ENCODE measurements at regions not wholly inside any gene's neighbourhood (a gene's known extent, or its start where the extent isn't known, plus 50 kb on each side); places are given as distances from the start of the nearest gene placed in this dataset.

- TF ChIP-seq CTCF (IDR thresholded peaks at IDR 0.05; ENCODE audit: insufficient read depth, low read length), result no peak
- TF ChIP-seq POLR2AphosphoS5 (IDR thresholded peaks at IDR 0.05; ENCODE audit: low read depth), result no peak
- TF ChIP-seq GABPA (IDR thresholded peaks at IDR 0.05; ENCODE audit: low read depth), result no peak
- TF ChIP-seq SPI1 (IDR thresholded peaks at IDR 0.05; ENCODE audit: borderline replicate concordance, low read depth), result no peak
- TF ChIP-seq, protein P1, sequence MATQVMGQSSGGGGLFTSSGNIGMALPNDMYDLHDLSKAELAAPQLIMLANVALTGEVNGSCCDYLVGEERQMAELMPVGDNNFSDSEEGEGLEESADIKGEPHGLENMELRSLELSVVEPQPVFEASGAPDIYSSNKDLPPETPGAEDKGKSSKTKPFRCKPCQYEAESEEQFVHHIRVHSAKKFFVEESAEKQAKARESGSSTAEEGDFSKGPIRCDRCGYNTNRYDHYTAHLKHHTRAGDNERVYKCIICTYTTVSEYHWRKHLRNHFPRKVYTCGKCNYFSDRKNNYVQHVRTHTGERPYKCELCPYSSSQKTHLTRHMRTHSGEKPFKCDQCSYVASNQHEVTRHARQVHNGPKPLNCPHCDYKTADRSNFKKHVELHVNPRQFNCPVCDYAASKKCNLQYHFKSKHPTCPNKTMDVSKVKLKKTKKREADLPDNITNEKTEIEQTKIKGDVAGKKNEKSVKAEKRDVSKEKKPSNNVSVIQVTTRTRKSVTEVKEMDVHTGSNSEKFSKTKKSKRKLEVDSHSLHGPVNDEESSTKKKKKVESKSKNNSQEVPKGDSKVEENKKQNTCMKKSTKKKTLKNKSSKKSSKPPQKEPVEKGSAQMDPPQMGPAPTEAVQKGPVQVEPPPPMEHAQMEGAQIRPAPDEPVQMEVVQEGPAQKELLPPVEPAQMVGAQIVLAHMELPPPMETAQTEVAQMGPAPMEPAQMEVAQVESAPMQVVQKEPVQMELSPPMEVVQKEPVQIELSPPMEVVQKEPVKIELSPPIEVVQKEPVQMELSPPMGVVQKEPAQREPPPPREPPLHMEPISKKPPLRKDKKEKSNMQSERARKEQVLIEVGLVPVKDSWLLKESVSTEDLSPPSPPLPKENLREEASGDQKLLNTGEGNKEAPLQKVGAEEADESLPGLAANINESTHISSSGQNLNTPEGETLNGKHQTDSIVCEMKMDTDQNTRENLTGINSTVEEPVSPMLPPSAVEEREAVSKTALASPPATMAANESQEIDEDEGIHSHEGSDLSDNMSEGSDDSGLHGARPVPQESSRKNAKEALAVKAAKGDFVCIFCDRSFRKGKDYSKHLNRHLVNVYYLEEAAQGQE (IDR thresholded peaks at IDR 0.05; ENCODE audit: insufficient replicate concordance, low read depth), result no peak
Observed at GRCh38 chr10:31625566-31625965, 303.1 kb downstream of the ARHGAP12 start.

Measured in HL-60 (cell line).